PFSK-1 (cell line): ENCODE measurements at regions not wholly inside any gene's neighbourhood (a gene's known extent, or its start where the extent isn't known, plus 50 kb on each side); places are given as distances from the start of the nearest gene placed in this dataset.

Experiments used
- POLR2AphosphoS5 ChIP-seq: IDR thresholded peaks from 2 replicates; pipeline ENCODE4 v1.6.1; 2012; ENCODE audit warnings: low read depth, mild to moderate bottlenecking, control low read depth, low read length, moderate library complexity
- SIN3A ChIP-seq: IDR thresholded peaks from 2 replicates; pipeline ENCODE4 v1.6.1; 2012; ENCODE audit warnings: mild to moderate bottlenecking, low read length, moderate library complexity, borderline replicate concordance; ENCODE audit not compliant: insufficient read depth
- TAF1 ChIP-seq: IDR thresholded peaks from 2 replicates; pipeline ENCODE4 v1.6.1; 2012; ENCODE audit warnings: low read length, control low read depth, borderline replicate concordance; ENCODE audit not compliant: insufficient read depth
- TF ChIP-seq, protein P1 (sequence below), 2 experiments: IDR thresholded peaks; 2 replicates each; pipeline versions ENCODE4 v1.6.1 to v1.8.0; 2011 to 2012; ENCODE audit warnings: low read depth in 2 of 2, low read length in 2 of 2, control low read depth in 1 of 2, inconsistent platforms in 1 of 2, mild to moderate bottlenecking in 1 of 2, moderate library complexity in 1 of 2; ENCODE audit not compliant: insufficient read depth in 1 of 2

DNA sequence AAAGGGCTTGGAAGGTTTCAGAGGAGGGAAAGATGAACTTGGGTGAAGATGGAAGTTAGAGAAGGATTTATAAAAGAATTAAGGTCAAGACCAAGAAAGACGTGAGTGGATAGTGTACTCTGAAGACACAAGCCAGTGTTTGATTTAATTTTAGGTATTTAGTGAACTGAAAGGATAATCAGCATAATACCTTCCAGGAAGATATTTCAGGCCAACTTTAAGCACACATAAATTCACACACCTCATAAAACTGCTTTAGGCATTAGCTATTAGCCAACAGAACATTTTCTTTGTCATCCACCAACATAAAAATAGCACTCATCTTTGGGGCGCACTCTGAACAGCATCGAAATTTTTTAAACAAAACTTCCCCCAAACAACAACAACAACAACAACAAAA is 71.7 kb upstream of the CSNK1A1L start:
- TF ChIP-seq, protein P1, sequence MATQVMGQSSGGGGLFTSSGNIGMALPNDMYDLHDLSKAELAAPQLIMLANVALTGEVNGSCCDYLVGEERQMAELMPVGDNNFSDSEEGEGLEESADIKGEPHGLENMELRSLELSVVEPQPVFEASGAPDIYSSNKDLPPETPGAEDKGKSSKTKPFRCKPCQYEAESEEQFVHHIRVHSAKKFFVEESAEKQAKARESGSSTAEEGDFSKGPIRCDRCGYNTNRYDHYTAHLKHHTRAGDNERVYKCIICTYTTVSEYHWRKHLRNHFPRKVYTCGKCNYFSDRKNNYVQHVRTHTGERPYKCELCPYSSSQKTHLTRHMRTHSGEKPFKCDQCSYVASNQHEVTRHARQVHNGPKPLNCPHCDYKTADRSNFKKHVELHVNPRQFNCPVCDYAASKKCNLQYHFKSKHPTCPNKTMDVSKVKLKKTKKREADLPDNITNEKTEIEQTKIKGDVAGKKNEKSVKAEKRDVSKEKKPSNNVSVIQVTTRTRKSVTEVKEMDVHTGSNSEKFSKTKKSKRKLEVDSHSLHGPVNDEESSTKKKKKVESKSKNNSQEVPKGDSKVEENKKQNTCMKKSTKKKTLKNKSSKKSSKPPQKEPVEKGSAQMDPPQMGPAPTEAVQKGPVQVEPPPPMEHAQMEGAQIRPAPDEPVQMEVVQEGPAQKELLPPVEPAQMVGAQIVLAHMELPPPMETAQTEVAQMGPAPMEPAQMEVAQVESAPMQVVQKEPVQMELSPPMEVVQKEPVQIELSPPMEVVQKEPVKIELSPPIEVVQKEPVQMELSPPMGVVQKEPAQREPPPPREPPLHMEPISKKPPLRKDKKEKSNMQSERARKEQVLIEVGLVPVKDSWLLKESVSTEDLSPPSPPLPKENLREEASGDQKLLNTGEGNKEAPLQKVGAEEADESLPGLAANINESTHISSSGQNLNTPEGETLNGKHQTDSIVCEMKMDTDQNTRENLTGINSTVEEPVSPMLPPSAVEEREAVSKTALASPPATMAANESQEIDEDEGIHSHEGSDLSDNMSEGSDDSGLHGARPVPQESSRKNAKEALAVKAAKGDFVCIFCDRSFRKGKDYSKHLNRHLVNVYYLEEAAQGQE (IDR thresholded peaks at IDR 0.05; ENCODE audit: insufficient read depth in 1 of 2, low read depth in 2 of 2, low read length in 2 of 2), result no peak
- TF ChIP-seq SIN3A (no peak), TAF1 (no peak), POLR2AphosphoS5 (no peak)
